Activated B cell treated with CpG ODN at 0.5 μM for 24 hours (primary cell): ENCODE measurements at regions not wholly inside any gene's neighbourhood (a gene's known extent, or its start where the extent isn't known, plus 50 kb on each side); places are given as distances from the start of the nearest gene placed in this dataset.

Experiments
- ATAC-seq: fragments of 200-7000 bp; cut with Tn5 transposase; one replicate; pipeline ENCODE4 v1.10.0; 2021; ENCODE audit warnings: low read depth, mild to moderate bottlenecking, moderate library complexity
- CTCF ChIA-PET: fragments of 350-600 bp; sonication (Branson Sonifier 250); formaldehyde crosslinking; loops from one replicate; lab custom pipeline; 2021; ENCODE audit warnings: antibody characterized with exemption; lab: Charles Lee
- POLR2A ChIA-PET: fragments of 350-600 bp; sonication (Branson Sonifier 250); formaldehyde crosslinking; loops from one replicate; lab custom pipeline; 2021; ENCODE audit warnings: antibody characterized with exemption; lab: Charles Lee
- DNase-seq: peaks from one replicate; pipeline ENCODE4 v3.0.0; 2022
- H3K27ac Mint-ChIP-seq: one replicate; pipeline ENCODE4 v1.8.0; 2020; ENCODE audit warnings: mixed read lengths
- H3K27me3 Mint-ChIP-seq: one replicate; pipeline ENCODE4 v1.8.0; 2021; ENCODE audit warnings: mixed read lengths
- H3K36me3 Mint-ChIP-seq: one replicate; pipeline ENCODE4 v1.8.0; 2021; ENCODE audit warnings: low read depth, mixed read lengths
- H3K4me1 Mint-ChIP-seq: one replicate; pipeline ENCODE4 v1.8.0; 2021; ENCODE audit warnings: mixed read lengths
- H3K4me3 Mint-ChIP-seq: one replicate; pipeline ENCODE4 v1.8.0; 2020; ENCODE audit warnings: mild to moderate bottlenecking, mixed read lengths
- H3K9me3 Mint-ChIP-seq: one replicate; pipeline ENCODE4 v1.8.0; 2020; ENCODE audit warnings: mixed read lengths
- intact Hi-C: fragments of 100-400 bp; cut with micrococcal nuclease; formaldehyde crosslinking; loops from one replicate; pipeline ENCODE4 v1.15.1; 2024
- TF ChIP-seq, protein P1 (sequence below): fragments of 200-600 bp; IDR thresholded peaks from one replicate; pipeline ENCODE4 v1.8.0; 2022; ENCODE audit warnings: antibody characterized with exemption, mild to moderate bottlenecking

- Mint-ChIP-seq H3K36me3 (no peaks in the 10 kb centered on the region), H3K9me3 (no peaks in the 10 kb centered on the region), H3K4me3 (no peak overlapping the region), H3K27ac (no peak overlapping the region), H3K4me1 (no peaks in the 10 kb centered on the region), H3K27me3 (no peaks in the 10 kb centered on the region)
- ATAC-seq (no peak), DNase-seq (no peak)
- TF ChIP-seq, protein P1, sequence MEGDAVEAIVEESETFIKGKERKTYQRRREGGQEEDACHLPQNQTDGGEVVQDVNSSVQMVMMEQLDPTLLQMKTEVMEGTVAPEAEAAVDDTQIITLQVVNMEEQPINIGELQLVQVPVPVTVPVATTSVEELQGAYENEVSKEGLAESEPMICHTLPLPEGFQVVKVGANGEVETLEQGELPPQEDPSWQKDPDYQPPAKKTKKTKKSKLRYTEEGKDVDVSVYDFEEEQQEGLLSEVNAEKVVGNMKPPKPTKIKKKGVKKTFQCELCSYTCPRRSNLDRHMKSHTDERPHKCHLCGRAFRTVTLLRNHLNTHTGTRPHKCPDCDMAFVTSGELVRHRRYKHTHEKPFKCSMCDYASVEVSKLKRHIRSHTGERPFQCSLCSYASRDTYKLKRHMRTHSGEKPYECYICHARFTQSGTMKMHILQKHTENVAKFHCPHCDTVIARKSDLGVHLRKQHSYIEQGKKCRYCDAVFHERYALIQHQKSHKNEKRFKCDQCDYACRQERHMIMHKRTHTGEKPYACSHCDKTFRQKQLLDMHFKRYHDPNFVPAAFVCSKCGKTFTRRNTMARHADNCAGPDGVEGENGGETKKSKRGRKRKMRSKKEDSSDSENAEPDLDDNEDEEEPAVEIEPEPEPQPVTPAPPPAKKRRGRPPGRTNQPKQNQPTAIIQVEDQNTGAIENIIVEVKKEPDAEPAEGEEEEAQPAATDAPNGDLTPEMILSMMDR, result no peak
- ChIA-PET POLR2A (no interaction called here), CTCF (no interaction called here)
- intact Hi-C loops, result no loop called here
These were observed 293.3 kb downstream of the MEX3B start for GRCh38 chr15:81752546-81752942.

- H3K27me3 Mint-ChIP-seq, result no peaks in the 10 kb centered on the region
- ATAC-seq (no peak), DNase-seq (no peak)
- intact Hi-C loops, result no loop called here
- H3K9me3 Mint-ChIP-seq, result no peaks in the 10 kb centered on the region
- H3K4me1 Mint-ChIP-seq, result no peaks in the 10 kb centered on the region
- POLR2A ChIA-PET, result no interaction called here
- no peak overlapping the region for H3K4me3 Mint-ChIP-seq
- CTCF ChIA-PET, result no interaction called here
- H3K27ac Mint-ChIP-seq, result no peak overlapping the region
- no peaks in the 10 kb centered on the region for H3K36me3 Mint-ChIP-seq
- TF ChIP-seq, protein P1, result no peak
These were observed 293.8 kb downstream of the MEX3B start for GRCh38 chr15:81751816-81752545.

GRCh38 chr15:81751256-81751655, 294.6 kb downstream of the MEX3B start:
- TF ChIP-seq, protein P1, result no peak
- no peaks in the 10 kb centered on the region for H3K36me3 Mint-ChIP-seq
- H3K4me3 Mint-ChIP-seq, result no peak overlapping the region
- POLR2A ChIA-PET, result no interaction called here
- no peaks in the 10 kb centered on the region for H3K27me3 Mint-ChIP-seq
- DNase-seq (no peak), ATAC-seq (no peak)
- H3K27ac Mint-ChIP-seq, result no peak overlapping the region
- intact Hi-C loops, result no loop called here
- H3K9me3 Mint-ChIP-seq, result no peaks in the 10 kb centered on the region
- no peaks in the 10 kb centered on the region for H3K4me1 Mint-ChIP-seq
- CTCF ChIA-PET, result no interaction called here

GRCh38 chr15:81749716-81750375, 296.0 kb downstream of the MEX3B start:
- ChIA-PET CTCF (no interaction called here), POLR2A (no interaction called here)
- no peak overlapping the region for H3K27ac Mint-ChIP-seq
- ATAC-seq (no peak), DNase-seq (no peak)
- H3K4me3 Mint-ChIP-seq, result no peak overlapping the region
- no peaks in the 10 kb centered on the region for H3K27me3 Mint-ChIP-seq
- H3K36me3 Mint-ChIP-seq, result no peaks in the 10 kb centered on the region
- intact Hi-C loops, result no loop called here
- H3K9me3 Mint-ChIP-seq, result no peaks in the 10 kb centered on the region
- no peaks in the 10 kb centered on the region for H3K4me1 Mint-ChIP-seq
- TF ChIP-seq, protein P1, result no peak

DNA sequence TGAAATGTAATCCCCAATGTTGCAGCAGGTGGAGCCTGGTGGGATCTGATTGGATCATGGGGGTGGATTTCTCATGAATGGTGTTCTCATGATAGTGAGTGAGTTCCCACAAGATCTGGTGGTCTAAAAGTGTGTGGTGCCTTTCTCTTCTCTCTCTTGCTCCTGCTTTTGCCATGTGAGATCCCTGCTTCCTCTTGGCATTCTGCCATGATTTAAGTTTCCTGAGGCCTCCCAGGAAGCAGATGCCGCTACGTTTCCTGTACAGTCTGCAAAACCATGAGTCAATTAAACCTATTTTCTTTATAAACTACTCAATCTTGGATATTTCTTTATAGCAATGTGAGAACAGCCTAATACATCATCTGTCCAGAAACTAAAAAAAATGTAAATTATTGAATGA, 298.3 kb downstream of the MEX3B start:
- ATAC-seq (no peak), DNase-seq (no peak)
- ChIA-PET POLR2A (no interaction called here), CTCF (no interaction called here)
- no peaks in the 10 kb centered on the region for H3K4me1 Mint-ChIP-seq
- intact Hi-C loops, result no loop called here
- TF ChIP-seq, protein P1, result no peak
- H3K27ac Mint-ChIP-seq, result no peak overlapping the region
- H3K36me3 Mint-ChIP-seq, result no peaks in the 10 kb centered on the region
- no peaks in the 10 kb centered on the region for H3K27me3 Mint-ChIP-seq
- no peaks in the 10 kb centered on the region for H3K9me3 Mint-ChIP-seq
- no peak overlapping the region for H3K4me3 Mint-ChIP-seq
